K562 (cell line): ENCODE measurements at regions not wholly inside any gene's neighbourhood (a gene's known extent, or its start where the extent isn't known, plus 50 kb on each side); places are given as distances from the start of the nearest gene placed in this dataset.

Experiments used
- ATAC-seq: fragments of 200-7000 bp; cut with Tn5 transposase; 3 replicates; pipeline ENCODE4 v1.9.1; 2020; ENCODE audit warnings: moderate library complexity
- BruUV-seq: library from RNA; stranded (reverse); fragments of 400-500 nt; replicated peaks from 2 replicates; lab custom pipeline; 2021; lab: Mats Ljungman, UMichigan
- CTCF ChIA-PET: fragments of 300-600 bp; formaldehyde crosslinking; extraction: SDS; loops from one replicate; lab custom pipeline; 2021; ENCODE audit warnings: low intra/inter-chr PET ratio; lab: Yijun Ruan, JAX
- POLR2A ChIA-PET: fragments of 300-600, 350-650 bp; sonication (Branson Sonifier 250); formaldehyde crosslinking; extraction: SDS; loops from one replicate; lab custom pipeline; 2021; ENCODE audit warnings: antibody characterized with exemption, inconsistent platforms; lab: Yijun Ruan, JAX
- DNase-seq, 4 experiments: peaks; one replicate each; pipeline versions ENCODE4 v3.0.0 to v3.0.0-alpha.2; 2011 to 2018; ENCODE audit warnings: low spot score in 3 of 4, mixed read lengths in 3 of 4; ENCODE audit errors: extremely low read depth in 1 of 4
- FAIRE-seq: peaks from 2 replicates; lab custom pipeline; 2011; peaks lifted over from hg19 to GRCh38; lab: Jason Lieb, UNC
- H2AFZ ChIP-seq: 2 replicates; pipeline ENCODE4 v1.6.0; 2011; ENCODE audit warnings: low read depth, low read length, control low read depth, inconsistent platforms
- H3K27ac ChIP-seq: fragments of 200-600 bp; 3 replicates; pipeline ENCODE4 v1.8.0; 2011; ENCODE audit warnings: low read depth, mild to moderate bottlenecking, control low read depth, inconsistent platforms, low read length, moderate library complexity, mixed read lengths; ENCODE audit errors: extremely low read depth
- H3K27me3 ChIP-seq, 2 experiments: fragments of 300-600 bp in 1 of 2; 2 replicates in 1 of 2; 3 replicates in 1 of 2; pipeline versions ENCODE4 v1.6.0 to v1.8.0; 2011; ENCODE audit warnings: inconsistent platforms in 2 of 2, low read length in 2 of 2, mild to moderate bottlenecking in 1 of 2, mixed read lengths in 1 of 2, moderate library complexity in 1 of 2; ENCODE audit not compliant: control insufficient read depth in 2 of 2, insufficient read depth in 2 of 2
- H3K36me3 ChIP-seq: fragments of 300-600 bp; 3 replicates; pipeline ENCODE4 v1.8.0; 2011; ENCODE audit warnings: mild to moderate bottlenecking, low read length, inconsistent platforms; ENCODE audit not compliant: control insufficient read depth, insufficient read depth
- H3K4me1 ChIP-seq, 2 experiments: fragments of 200-600 bp in 1 of 2; replicated peaks in 1 of 2; 2 replicates in 1 of 2; 3 replicates in 1 of 2; pipeline versions ENCODE4 v1.5.1 to v1.8.0; 2011; ENCODE audit warnings: inconsistent platforms in 2 of 2, low read length in 2 of 2, mild to moderate bottlenecking in 1 of 2, mixed read lengths in 1 of 2, moderate library complexity in 1 of 2; ENCODE audit not compliant: control insufficient read depth in 2 of 2, insufficient read depth in 2 of 2
- H3K4me2 ChIP-seq: 2 replicates; pipeline ENCODE4 v1.6.1; 2011; ENCODE audit warnings: low read length, control low read depth, inconsistent platforms, mixed read lengths; ENCODE audit not compliant: insufficient read depth
- H3K4me3 ChIP-seq: fragments of 200-600 bp; sonication (generic), shearing (Covaris generic); 2 replicates; pipeline ENCODE4 v1.5.1; 2016; ENCODE audit warnings: control low read depth, inconsistent platforms
- H3K79me2 ChIP-seq: fragments of 200-600 bp; 3 replicates; pipeline ENCODE4 v1.8.0; 2011; ENCODE audit warnings: low read length, inconsistent platforms; ENCODE audit not compliant: control insufficient read depth, insufficient read depth
- H3K9ac ChIP-seq, 2 experiments: 2 replicates each; pipeline versions ENCODE4 v1.6.0 to v1.6.1; 2011; ENCODE audit warnings: low read depth in 2 of 2, low read length in 2 of 2, control low read depth in 1 of 2, inconsistent platforms in 1 of 2, mild to moderate bottlenecking in 1 of 2, mixed read lengths in 1 of 2; ENCODE audit not compliant: insufficient read depth in 1 of 2
- H3K9me1 ChIP-seq: one replicate; pipeline ENCODE4 v1.6.0; 2011; ENCODE audit warnings: inconsistent platforms, mild to moderate bottlenecking, low read length, moderate library complexity; ENCODE audit not compliant: control insufficient read depth, insufficient read depth
- H3K9me3 ChIP-seq: replicated peaks from 2 replicates; pipeline ENCODE4 v1.5.1; 2011; ENCODE audit warnings: low read depth, low read length, inconsistent platforms; ENCODE audit not compliant: control insufficient read depth, insufficient read depth
- H4K20me1 ChIP-seq: replicated peaks from 2 replicates; pipeline ENCODE4 v1.6.1; 2011; ENCODE audit warnings: low read length, inconsistent platforms, mixed read lengths; ENCODE audit not compliant: control insufficient read depth, insufficient read depth
- CBX2 ChIP-seq: fragments of 200-600 bp; sonication (generic); IDR thresholded peaks from one replicate; pipeline ENCODE4 v1.6.1; 2012; ENCODE audit warnings: mild to moderate bottlenecking, low read length, inconsistent platforms; ENCODE audit not compliant: insufficient read depth, poor library complexity, severe bottlenecking
- ELF4 ChIP-seq: fragments of 450-650 bp; formaldehyde crosslinking; IDR thresholded peaks from 2 replicates; pipeline ENCODE4 v1.4.0; 2022; ENCODE audit warnings: missing genetic modification characterization
- ESRRA ChIP-seq: fragments of 450-650 bp; IDR thresholded peaks from 2 replicates; pipeline ENCODE4 v1.6.1; 2014; ENCODE audit warnings: low read depth, mild to moderate bottlenecking, moderate library complexity, borderline replicate concordance
- FOS ChIP-seq: IDR thresholded peaks from 3 replicates; pipeline ENCODE4 v1.6.1; 2011; ENCODE audit not compliant: insufficient read length; ENCODE audit errors: extremely low read depth
- IFI16 ChIP-seq: fragments of 250-450 bp; sonication (Bioruptor Pico); IDR thresholded peaks from 2 replicates; pipeline ENCODE4 v2.1.2; 2022; ENCODE audit warnings: mild to moderate bottlenecking, inconsistent platforms
- MITF ChIP-seq: IDR thresholded peaks from 2 replicates; pipeline ENCODE4 v1.6.1; 2014; ENCODE audit warnings: antibody characterized with exemption
- NFXL1 ChIP-seq: fragments of 450-650 bp; formaldehyde crosslinking; IDR thresholded peaks from 2 replicates; pipeline ENCODE4 v1.4.0; 2021; ENCODE audit warnings: mild to moderate bottlenecking
- WGBS: fragments of 100-300 bp; shearing (Covaris generic); methylation state at CpG from one replicate; pipeline ENCODE4 v1.1.6; 2016; ENCODE audit warnings: low coverage, mixed read lengths; ENCODE audit not compliant: insufficient coverage; ENCODE audit errors: missing lambda C conversion rate; 5-methylcytosine and 5-hydroxymethylcytosine counted together
- in situ Hi-C: fragments of 300-500 bp; cut with MboI; formaldehyde crosslinking; loops from 4 replicates; pipeline ENCODE4 v1.15.0; 2018; ENCODE audit warnings: inconsistent platforms, mixed read lengths
- intact Hi-C: fragments of 100-400 bp; cut with micrococcal nuclease; formaldehyde crosslinking; loops from 2 replicates; pipeline ENCODE4 v1.14.2; 2022

- no peaks in the 10 kb centered on the region for H3K27me3 ChIP-seq
- no peak overlapping the region for H3K9ac ChIP-seq
- 0 out of 2 replicates have a peak, but pooled peaks cover 1% of the 10 kb centered on the region for H3K9me3 ChIP-seq
- no peak for DNase-seq
- 0% methylated on average over 2 of the region's 2 CpGs for WGBS
- no peak overlapping the region for H2AFZ ChIP-seq
- H3K27ac ChIP-seq = no peak overlapping the region
- H3K9me1 ChIP-seq = no peaks in the 10 kb centered on the region
- H3K4me2 ChIP-seq = no peak overlapping the region
- TF ChIP-seq NFXL1 (CRISPR knock-in tag) (no peak), CBX2 (no peak), ESRRA (no peak), ELF4 (CRISPR knock-in tag) (no peak), FOS (no peak)
- TF ChIP-seq, all 486 proteins: peak for 0
- no peak overlapping the region for H3K4me3 ChIP-seq
- no peaks in the 10 kb centered on the region for H3K4me1 ChIP-seq
- no peaks in the 10 kb centered on the region for H4K20me1 ChIP-seq
- no peaks in the 10 kb centered on the region for H3K79me2 ChIP-seq
- in situ Hi-C loops (no loop called here), intact Hi-C loops (no loop called here)
- no peaks in the 10 kb centered on the region for H3K36me3 ChIP-seq
- FAIRE-seq (no peak), ATAC-seq (no peak)
- no TSS peak for BruUV-seq
- POLR2A ChIA-PET = no interaction called here
- CTCF ChIA-PET = no interaction called here
Observed at GRCh38 chr5:98301547-98301946, 471.9 kb upstream of the RGMB start.

GRCh38 chr5:98307811-98308210 lies 465.7 kb upstream of the RGMB start:
- Histone ChIP-seq H3K27ac (no peak overlapping the region), H3K9me3 (0 out of 2 replicates have a peak, but pooled peaks cover 1% of the 10 kb centered on the region), H2AFZ (no peak overlapping the region), H3K9me1 (no peaks in the 10 kb centered on the region), H3K36me3 (no peaks in the 10 kb centered on the region), H4K20me1 (no peaks in the 10 kb centered on the region), H3K79me2 (no peaks in the 10 kb centered on the region), H3K9ac (no peak overlapping the region), H3K4me3 (no peak overlapping the region), H3K4me1 (no peaks in the 10 kb centered on the region), H3K27me3 (no peaks in the 10 kb centered on the region), H3K4me2 (no peak overlapping the region)
- ATAC-seq = no peak
- no peak for FAIRE-seq
- CTCF ChIA-PET = no interaction called here
- no peak for DNase-seq
- no TSS peak for BruUV-seq
- 0% methylated on average over 2 of the region's 2 CpGs for WGBS
- intact Hi-C loops = no loop called here
- POLR2A ChIA-PET = interaction anchor here (0.5 kb wide), 1 partner anchor 78 kb away, joined by 4 read pairs; no protein-coding TSS in a partner anchor
- in situ Hi-C loops = no loop called here
- TF ChIP-seq MITF (no peak), IFI16 (CRISPR knock-in tag) (no peak)
